B cell (primary cell): ENCODE measurements at regions not wholly inside any gene's neighbourhood (a gene's known extent, or its start where the extent isn't known, plus 50 kb on each side); places are given as distances from the start of the nearest gene placed in this dataset.

Source experiments
- EZH2 ChIP-seq: IDR thresholded peaks from 2 replicates; pipeline ENCODE4 v1.6.1; 2012; ENCODE audit warnings: borderline replicate concordance, low read depth, mild to moderate bottlenecking, moderate library complexity, low read length; ENCODE audit not compliant: insufficient read depth, poor library complexity, severe bottlenecking
- TF ChIP-seq, protein P1 (sequence below): fragments of 200-600 bp; IDR thresholded peaks from one replicate; pipeline ENCODE4 v1.8.0; 2022; ENCODE audit warnings: antibody characterized with exemption, mild to moderate bottlenecking

- TF ChIP-seq, protein P1, sequence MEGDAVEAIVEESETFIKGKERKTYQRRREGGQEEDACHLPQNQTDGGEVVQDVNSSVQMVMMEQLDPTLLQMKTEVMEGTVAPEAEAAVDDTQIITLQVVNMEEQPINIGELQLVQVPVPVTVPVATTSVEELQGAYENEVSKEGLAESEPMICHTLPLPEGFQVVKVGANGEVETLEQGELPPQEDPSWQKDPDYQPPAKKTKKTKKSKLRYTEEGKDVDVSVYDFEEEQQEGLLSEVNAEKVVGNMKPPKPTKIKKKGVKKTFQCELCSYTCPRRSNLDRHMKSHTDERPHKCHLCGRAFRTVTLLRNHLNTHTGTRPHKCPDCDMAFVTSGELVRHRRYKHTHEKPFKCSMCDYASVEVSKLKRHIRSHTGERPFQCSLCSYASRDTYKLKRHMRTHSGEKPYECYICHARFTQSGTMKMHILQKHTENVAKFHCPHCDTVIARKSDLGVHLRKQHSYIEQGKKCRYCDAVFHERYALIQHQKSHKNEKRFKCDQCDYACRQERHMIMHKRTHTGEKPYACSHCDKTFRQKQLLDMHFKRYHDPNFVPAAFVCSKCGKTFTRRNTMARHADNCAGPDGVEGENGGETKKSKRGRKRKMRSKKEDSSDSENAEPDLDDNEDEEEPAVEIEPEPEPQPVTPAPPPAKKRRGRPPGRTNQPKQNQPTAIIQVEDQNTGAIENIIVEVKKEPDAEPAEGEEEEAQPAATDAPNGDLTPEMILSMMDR, result no peak
- no peak for TF ChIP-seq EZH2
Observed at GRCh38 chr14:101370593-101371569, 190.4 kb upstream of the DIO3 start.
